Heart left ventricle (tissue), 13 donors: ENCODE measurements at regions not wholly inside any gene's neighbourhood (a gene's known extent, or its start where the extent isn't known, plus 50 kb on each side); places are given as distances from the start of the nearest gene placed in this dataset.

Source experiments
- CTCF ChIP-seq, 12 donors: fragments of 200-600 bp; sonication (generic) in 4 of 12; IDR thresholded peaks; one replicate each; pipeline versions ENCODE4 v1.5.0 to v1.8.0; 2018 to 2022; ENCODE audit warnings: antibody characterized with exemption in 12 of 12, mild to moderate bottlenecking in 5 of 12
- POLR2A ChIP-seq, 2 donors: fragments of 450-650 bp; IDR thresholded peaks; one replicate each; pipeline ENCODE4 v1.6.1; 2017; ENCODE audit warnings: antibody characterized with exemption in 2 of 2, mild to moderate bottlenecking in 2 of 2, moderate library complexity in 2 of 2
- donor health status: ischemic (EF 13 %, LVEDD 7.1; RV severe dilation, severe dysfunction).
- donor health status: DM: no; HTN: yes; CAD: no.
- donor health status: DM: no; HTN: no; CAD: no.
- donor health status: ischemic (EF 25% LVEDD 6.9; RV normal size, moderate dysfunction).
- donor health status: ischemic (EF 25% LVEDD 5.7; RV mildly dilated, moderate dysfunction).
- donor health status: ischemic (EF 35%, LVEDD 5.7; RV mildly dilated, moderate dysfunction).
- donor health status: nonischemic (EF 11% LVEDD 7.7; RV severe dilation, severe dysfunction).
- donor health status: DM: yes; HTN: yes; CAD: no.
- donor health status: PGD.
- donor health status: ischemic (EF 29% LVEDD 5.4; RV normal size, mild dysfunction).
- donor health status: nonischemic (EF 23%, LVEDD 6.1; RV moderate dilation, normal function).

- TF ChIP-seq CTCF (IDR thresholded peaks at IDR 0.05): no peak
- no peak for TF ChIP-seq POLR2A (IDR thresholded peaks at IDR 0.05)
Observed at GRCh38 chr22:22798232-22798616, 89.4 kb upstream of the IGLL5 start.
